ENCODE measurements at regions not wholly inside any gene's neighbourhood (a gene's known extent, or its start where the extent isn't known, plus 50 kb on each side); places are given as distances from the start of the nearest gene placed in this dataset.

GRCh38 chr22:27635852-27636251, 165.7 kb downstream of the MN1 start:
- TF ChIP-seq CTCF (IDR thresholded peaks at IDR 0.05), result no peak
- Histone ChIP-seq H3K4me3 (no peak overlapping the region), H3K36me3 (no peaks in the 10 kb centered on the region), H3K4me1 (peaks cover 0 to 32% of the 10 kb centered on the region in 2 donors), H3K27me3 (no peaks in the 10 kb centered on the region), H3K27ac (peak overlapping the region; percentile 87 to 89), H3K9me3 (no peaks in the 10 kb centered on the region)
- no peak for DNase-seq (ENCODE audit: low spot score)

- Histone ChIP-seq H3K4me1 (peaks cover 0 to 38% of the 10 kb centered on the region in 2 donors), H3K27ac (peak overlapping the region; percentile 87 to 89), H3K27me3 (no peaks in the 10 kb centered on the region), H3K4me3 (no peak overlapping the region), H3K9me3 (no peaks in the 10 kb centered on the region), H3K36me3 (no peaks in the 10 kb centered on the region)
- no peak for TF ChIP-seq CTCF (IDR thresholded peaks at IDR 0.05)
- DNase-seq (ENCODE audit: low spot score), result peak; percentile 63
Measured at GRCh38 chr22:27636716-27637508, 164.6 kb downstream of the MN1 start.

- peaks cover 0 to 43% of the 10 kb centered on the region in 2 donors for H3K4me1 ChIP-seq
- H3K27me3 ChIP-seq, result no peaks in the 10 kb centered on the region
- DNase-seq (ENCODE audit: low spot score), result no peak
- TF ChIP-seq CTCF (IDR thresholded peaks at IDR 0.05), result no peak
- peak overlapping the region; percentile 87 to 89 for H3K27ac ChIP-seq
- H3K4me3 ChIP-seq, result no peak overlapping the region
- no peaks in the 10 kb centered on the region for H3K9me3 ChIP-seq
- no peaks in the 10 kb centered on the region for H3K36me3 ChIP-seq
Measured at GRCh38 chr22:27637604-27638003, 164.0 kb downstream of the MN1 start.

- no peaks in the 10 kb centered on the region for H3K36me3 ChIP-seq
- DNase-seq (ENCODE audit: low spot score), result no peak
- peak overlapping the region; percentile 87 to 89 for H3K27ac ChIP-seq
- peaks cover 0 to 43% of the 10 kb centered on the region in 2 donors for H3K4me1 ChIP-seq
- no peaks in the 10 kb centered on the region for H3K27me3 ChIP-seq
- H3K4me3 ChIP-seq, result no peak overlapping the region
- TF ChIP-seq CTCF (IDR thresholded peaks at IDR 0.05), result no peak
- no peaks in the 10 kb centered on the region for H3K9me3 ChIP-seq
Measured at GRCh38 chr22:27638329-27639233, 163.0 kb downstream of the MN1 start.

- H3K27me3 ChIP-seq, result no peaks in the 10 kb centered on the region
- H3K27ac ChIP-seq, result peak overlapping the region; percentile 87 to 89
- no peak for TF ChIP-seq CTCF (IDR thresholded peaks at IDR 0.05)
- peaks cover 0 to 43% of the 10 kb centered on the region in 2 donors for H3K4me1 ChIP-seq
- no peak for DNase-seq (ENCODE audit: low spot score)
- H3K9me3 ChIP-seq, result no peaks in the 10 kb centered on the region
- H3K36me3 ChIP-seq, result no peaks in the 10 kb centered on the region
- H3K4me3 ChIP-seq, result no peak overlapping the region
Measured at GRCh38 chr22:27639248-27640086, 162.1 kb downstream of the MN1 start.

Data from right atrium auricular region (tissue), 2 donors.